CD4-positive, alpha-beta T cell treated with Interleukin-21 for 1 hour (primary cell): ENCODE measurements at regions not wholly inside any gene's neighbourhood (a gene's known extent, or its start where the extent isn't known, plus 50 kb on each side); places are given as distances from the start of the nearest gene placed in this dataset.

Experiments used
- DNase-seq: peaks from one replicate; pipeline ENCODE4 v3.0.0-alpha.2; 2020

DNA sequence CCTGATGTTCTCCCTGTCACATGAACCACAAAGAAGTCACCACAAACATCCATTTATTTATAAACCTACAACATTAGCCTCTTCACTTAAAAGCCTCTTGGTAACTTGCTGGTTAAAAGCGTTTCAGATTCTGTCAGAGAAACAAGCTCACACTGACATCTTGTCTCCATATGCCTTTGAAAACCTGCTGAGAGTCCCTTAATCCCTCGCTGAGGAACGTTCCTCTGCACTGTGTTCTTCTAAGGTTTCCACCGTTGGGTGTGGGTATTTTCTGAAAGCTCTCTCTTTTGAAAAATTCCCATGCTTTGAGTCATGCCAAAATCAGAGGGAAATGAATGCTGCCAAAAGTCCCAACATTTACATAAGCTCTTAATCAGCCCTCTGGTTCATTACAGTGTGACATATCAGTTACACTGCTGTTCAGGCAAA lies 149.8 kb downstream of the CCDC34 start:
- DNase-seq, result no peak

DNA sequence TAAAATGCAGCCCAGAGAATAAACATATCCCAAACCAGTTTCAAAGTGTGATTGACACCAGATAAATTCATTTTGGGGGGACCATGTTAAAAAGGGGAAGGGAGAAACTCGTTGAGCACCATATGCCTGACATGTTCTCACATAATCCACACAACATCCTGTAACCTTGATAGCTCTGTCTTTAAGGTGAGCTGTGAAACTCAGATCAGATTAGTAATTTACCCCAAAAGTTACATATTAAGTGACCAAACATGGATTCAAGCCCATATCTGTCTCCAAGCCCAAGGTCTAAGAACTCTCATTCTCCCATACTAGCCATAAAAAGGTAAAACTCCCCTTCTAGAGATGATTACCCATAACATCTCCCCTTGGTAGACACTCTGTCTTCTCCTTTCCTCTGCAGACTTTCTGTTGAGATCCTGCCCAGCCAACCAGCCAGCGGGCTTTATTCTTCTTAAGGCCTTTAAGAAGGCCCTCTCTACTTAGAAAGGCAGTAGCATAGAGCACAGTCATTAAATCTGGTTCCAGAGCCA lies 150.7 kb downstream of the CCDC34 start:
- DNase-seq, result no peak

DNA sequence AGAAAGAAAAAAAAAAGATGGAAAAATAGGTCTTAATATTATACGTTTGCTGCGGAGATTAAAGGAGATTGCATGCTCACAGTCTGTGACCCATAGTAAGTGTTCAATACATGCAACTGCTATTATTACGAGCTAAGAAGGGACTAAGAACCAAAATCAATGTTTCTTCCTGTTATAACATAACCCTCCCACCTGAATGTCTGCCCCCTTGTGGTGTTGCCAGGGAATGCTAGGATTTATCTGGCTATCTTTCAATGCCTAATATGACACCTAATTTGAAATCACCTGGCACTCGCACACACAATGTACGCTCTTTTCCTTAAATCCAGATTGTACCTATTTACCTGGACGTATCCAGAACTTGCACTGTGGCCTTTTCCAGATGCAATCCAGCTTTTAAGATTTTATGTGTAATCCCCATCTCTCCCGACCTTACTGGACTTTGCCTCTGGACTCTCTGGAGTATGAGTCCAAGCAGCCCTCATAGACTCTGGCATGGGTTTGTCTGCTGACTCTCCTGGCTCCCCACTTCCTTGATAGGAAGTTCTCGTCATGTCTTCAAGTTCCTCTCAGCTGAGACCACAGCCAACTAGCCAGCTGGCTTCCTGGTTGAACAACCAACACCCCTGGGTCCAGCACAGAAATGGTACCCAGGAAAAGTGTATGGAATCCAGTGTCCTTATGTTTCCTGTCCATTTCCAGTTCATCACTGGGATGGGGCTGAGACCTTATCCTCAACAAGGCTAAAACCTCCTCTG lies 151.5 kb downstream of the CCDC34 start:
- no peak for DNase-seq

DNA sequence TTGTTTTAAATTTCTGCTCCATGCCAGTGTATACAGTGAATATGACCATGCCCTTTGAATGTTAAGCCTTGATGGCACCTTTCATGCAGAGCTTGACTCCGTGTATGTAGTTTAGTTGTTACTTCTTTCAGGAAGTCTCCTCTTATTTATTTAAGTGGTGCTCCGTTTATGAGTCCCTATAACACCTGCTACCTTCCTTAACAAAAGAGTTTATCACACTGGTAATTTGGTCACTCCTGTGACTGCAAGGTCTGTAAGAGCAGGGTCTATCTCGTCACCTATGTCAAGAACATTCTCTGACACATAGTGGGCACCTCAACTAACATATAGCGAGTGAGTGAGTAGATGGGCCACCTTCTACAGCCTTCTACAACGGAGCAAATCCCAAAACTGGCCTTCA lies 152.5 kb downstream of the CCDC34 start:
- no peak for DNase-seq

DNA sequence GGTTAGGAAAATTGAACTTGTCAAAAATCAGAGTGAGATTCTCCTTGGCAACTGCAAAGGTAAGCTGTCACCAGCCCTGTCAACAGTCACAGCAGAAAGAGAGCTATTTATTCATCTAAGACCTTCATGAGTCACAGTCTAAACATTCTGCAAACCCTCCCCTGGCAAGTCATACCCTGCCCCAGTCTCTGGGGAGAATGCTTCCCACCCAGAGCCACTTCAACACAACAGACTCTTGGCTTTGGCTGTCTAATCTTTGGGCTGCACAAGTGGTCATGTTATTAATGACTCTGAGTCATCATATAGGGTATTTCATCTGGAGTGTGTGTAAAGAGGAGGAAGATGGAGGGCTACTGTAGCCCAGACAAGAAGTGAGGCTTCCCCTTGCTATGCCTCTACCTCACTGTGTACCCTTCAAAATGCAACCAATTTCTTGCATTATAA lies 153.4 kb downstream of the CCDC34 start:
- DNase-seq, result no peak

GRCh38 chr11:27208846-27209245 lies 154.2 kb downstream of the CCDC34 start:
- no peak for DNase-seq

DNA sequence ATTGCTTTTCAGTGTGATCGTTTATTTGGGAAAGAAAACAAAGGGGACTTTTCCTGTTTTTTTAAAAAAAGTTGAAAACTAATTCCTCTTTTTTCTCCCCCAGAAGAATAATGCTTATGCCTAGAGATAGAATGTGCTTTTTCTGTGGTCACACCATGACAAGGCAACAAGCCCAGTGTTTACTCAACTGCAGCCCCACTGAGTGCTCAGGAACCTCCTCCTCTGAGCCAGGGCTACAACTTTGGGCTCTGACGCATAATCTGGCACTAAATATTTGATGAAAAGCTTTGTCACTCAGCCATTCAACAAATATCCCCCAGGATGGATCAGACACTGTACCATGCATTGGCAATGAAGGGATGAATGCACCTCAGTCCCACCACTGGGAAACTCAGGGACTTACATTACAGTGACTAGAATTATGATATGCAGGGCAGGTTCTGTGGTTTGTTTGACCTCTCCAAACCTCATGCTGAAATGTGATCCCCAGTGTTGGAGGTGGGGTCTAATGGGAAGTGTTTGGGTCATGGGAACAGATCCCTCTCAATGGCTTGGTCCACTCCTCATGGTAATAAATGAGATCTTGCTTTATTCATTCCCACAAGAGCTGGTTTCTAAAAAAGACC lies 155.9 kb downstream of the CCDC34 start:
- no peak for DNase-seq

GRCh38 chr11:27205779-27206570 lies 157.0 kb downstream of the CCDC34 start:
- no peak for DNase-seq

DNA sequence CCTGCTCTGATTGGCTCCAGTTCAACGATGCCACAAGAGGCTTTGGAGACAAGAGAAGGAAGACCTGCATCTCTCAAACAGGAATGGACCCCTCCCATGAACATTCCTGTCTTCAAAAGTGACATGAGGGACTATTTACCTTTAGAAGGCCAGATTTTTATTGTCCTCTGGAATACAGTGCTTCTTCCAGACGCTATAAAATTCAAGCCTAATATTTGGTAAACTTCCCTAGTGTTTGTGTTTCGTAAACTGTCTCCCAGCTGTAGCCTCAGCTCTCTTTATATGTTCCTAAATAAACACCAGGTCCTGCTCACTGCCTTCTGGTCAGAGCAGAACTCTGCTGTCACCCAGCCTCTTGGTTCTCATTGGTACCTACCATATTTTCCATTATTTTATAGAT lies 157.8 kb downstream of the CCDC34 start:
- DNase-seq, result no peak

DNA sequence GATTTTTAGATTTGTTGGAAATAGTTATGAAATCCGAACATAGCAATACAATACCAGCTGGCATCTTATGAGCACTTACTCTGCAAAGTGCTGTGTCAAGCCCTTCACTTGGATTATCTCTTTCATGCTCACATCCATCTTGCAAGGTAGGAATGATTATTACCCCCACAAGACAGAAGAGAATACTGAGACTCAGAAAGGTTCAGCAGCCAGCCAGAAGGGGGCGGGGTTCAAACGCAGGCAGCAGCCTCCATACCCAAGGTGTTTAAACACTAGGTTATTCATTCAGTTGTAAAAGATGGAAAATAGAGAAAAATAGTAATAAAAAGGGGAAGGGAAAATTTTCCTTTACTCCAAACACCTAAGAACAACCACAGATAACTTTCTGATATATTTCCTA lies 158.5 kb downstream of the CCDC34 start:
- peak; percentile 9 for DNase-seq

DNA sequence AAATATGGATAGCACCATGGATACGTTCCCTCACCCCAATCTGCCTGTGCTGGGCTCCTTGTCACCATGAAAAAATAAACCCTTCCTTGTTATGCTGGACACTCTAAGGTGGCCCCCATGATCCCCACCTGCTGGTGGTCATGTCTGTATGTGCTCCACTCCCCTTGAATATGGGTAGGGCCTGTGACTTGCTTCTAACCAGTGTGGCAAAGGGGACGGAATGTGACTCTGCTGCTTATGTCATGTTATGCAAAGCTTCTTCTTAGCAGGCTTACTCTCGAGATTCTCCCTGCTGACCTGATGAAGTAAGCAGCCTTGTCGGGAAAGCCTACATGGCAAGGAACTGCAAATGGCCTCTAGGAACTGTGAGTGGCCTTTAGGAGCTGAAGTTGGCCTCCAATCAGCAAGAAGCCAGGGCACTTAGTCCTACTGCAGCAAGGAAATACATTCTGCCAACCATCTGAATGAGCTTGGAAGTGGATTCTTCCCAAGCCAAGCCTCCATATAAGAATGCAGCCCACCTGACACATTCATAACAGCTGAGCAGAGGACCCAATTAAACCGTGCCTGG lies 159.9 kb downstream of the CCDC34 start:
- DNase-seq, result no peak

GRCh38 chr11:27201454-27202302 lies 161.1 kb downstream of the BBOX1 start:
- DNase-seq, result no peak

GRCh38 chr11:27200779-27201453 lies 160.3 kb downstream of the BBOX1 start:
- no peak for DNase-seq

- no peak for DNase-seq
Observed at GRCh38 chr11:27196203-27196897, 155.7 kb downstream of the BBOX1 start.

- DNase-seq, result no peak
Observed at GRCh38 chr11:27195837-27196202, 155.2 kb downstream of the BBOX1 start.

DNA sequence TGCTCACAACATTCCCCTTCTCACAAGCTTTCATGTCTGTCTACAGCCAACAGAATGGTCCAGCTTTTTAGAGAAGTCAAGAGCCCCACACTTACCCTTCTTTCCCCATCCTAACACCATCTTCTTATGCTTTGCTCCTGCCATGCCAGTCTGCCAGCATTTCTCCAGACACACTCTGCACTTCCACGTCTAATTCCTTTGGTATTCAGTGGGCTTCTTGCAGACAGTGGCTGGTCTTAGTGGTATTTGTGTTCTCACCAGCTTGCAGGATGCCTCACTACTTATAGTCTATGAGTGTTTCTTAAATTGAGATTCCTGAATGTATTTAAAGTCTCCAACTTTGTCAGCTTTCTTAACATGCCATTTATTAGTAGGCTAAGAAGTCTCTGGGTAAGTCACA lies 154.4 kb downstream of the BBOX1 start:
- no peak for DNase-seq

- DNase-seq, result no peak
Observed at GRCh38 chr11:27193434-27194225, 153.0 kb downstream of the BBOX1 start.

GRCh38 chr11:27192184-27192583 lies 151.6 kb downstream of the BBOX1 start:
- DNase-seq, result no peak

DNA sequence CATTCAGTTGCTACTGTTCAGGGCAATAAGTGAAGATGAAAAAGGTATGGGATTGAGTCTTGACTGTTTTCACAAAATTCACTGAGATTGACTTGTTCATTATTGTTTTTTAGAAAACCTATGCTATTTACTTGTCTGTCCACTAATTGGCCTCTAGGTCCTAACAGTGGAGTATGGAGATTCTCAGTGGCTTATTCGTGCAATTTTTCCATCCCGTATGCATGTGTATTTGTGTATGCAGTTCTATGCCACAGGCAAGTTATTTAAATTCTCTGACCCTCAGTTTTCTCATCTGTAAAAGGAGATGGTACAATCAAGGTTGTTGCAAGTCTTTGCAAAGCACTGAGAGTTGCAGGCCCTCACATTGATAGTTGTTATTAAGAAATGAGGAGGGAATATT lies 151.0 kb downstream of the BBOX1 start:
- DNase-seq, result no peak

DNA sequence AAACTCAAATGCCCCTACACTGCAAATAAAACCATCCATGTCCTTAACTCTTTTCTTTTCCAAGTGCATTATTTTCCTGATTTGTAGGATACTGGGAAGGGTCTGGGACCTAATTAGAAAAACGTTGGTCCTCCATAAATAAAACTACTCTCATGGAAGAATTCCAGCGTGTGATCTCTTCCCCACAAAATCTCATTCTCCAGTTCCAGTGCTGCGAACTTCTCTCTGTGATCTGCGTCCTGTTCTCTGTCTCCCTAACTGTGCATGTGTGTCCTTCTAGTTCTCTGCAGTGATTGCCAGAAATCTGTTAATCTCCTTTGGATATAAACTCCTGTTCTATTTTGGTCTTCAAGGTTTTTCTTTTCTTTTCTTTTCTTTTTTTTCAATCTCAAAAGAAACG lies 148.1 kb downstream of the BBOX1 start:
- no peak for DNase-seq
